ENCODE measurements at regions not wholly inside any gene's neighbourhood (a gene's known extent, or its start where the extent isn't known, plus 50 kb on each side); places are given as distances from the start of the nearest gene placed in this dataset.

DNA sequence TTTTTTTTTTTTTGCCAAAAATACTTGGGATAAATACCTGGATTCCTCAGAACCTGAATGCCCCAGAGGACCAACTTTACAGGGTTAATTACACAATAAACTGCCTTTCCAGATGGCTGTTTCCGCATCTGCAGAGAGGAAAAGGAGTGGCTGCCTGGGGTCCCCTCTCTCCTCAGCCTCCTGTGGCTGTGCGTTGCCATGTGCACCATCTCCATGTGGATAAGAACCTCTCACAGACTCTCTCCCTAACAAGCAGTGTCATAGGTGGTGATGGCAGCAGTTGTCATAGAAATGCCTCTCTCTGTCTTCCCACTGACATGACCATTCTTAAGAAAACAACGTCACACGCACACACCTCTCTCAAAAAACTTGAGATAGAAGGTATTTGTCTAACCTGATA is 179.4 kb downstream of the RPLP1 start:
- TF ChIP-seq CTCF (IDR thresholded peaks at IDR 0.05): no peak
- no peak for TF ChIP-seq ZFX (IDR thresholded peaks at IDR 0.05; ENCODE audit: borderline replicate concordance)

Data from 22Rv1 (cell line).